ENCODE measurements at regions not wholly inside any gene's neighbourhood (a gene's known extent, or its start where the extent isn't known, plus 50 kb on each side); places are given as distances from the start of the nearest gene placed in this dataset.

- 0 out of 2 replicates have a peak, but pooled peaks cover 4% of the 10 kb centered on the region for H3K9me3 Mint-ChIP-seq
- no peak for TF ChIP-seq E2F4 (CRISPR knock-in tag; IDR thresholded peaks at IDR 0.05; ENCODE audit: borderline replicate concordance, low read depth)
- TF ChIP-seq, protein P1, sequence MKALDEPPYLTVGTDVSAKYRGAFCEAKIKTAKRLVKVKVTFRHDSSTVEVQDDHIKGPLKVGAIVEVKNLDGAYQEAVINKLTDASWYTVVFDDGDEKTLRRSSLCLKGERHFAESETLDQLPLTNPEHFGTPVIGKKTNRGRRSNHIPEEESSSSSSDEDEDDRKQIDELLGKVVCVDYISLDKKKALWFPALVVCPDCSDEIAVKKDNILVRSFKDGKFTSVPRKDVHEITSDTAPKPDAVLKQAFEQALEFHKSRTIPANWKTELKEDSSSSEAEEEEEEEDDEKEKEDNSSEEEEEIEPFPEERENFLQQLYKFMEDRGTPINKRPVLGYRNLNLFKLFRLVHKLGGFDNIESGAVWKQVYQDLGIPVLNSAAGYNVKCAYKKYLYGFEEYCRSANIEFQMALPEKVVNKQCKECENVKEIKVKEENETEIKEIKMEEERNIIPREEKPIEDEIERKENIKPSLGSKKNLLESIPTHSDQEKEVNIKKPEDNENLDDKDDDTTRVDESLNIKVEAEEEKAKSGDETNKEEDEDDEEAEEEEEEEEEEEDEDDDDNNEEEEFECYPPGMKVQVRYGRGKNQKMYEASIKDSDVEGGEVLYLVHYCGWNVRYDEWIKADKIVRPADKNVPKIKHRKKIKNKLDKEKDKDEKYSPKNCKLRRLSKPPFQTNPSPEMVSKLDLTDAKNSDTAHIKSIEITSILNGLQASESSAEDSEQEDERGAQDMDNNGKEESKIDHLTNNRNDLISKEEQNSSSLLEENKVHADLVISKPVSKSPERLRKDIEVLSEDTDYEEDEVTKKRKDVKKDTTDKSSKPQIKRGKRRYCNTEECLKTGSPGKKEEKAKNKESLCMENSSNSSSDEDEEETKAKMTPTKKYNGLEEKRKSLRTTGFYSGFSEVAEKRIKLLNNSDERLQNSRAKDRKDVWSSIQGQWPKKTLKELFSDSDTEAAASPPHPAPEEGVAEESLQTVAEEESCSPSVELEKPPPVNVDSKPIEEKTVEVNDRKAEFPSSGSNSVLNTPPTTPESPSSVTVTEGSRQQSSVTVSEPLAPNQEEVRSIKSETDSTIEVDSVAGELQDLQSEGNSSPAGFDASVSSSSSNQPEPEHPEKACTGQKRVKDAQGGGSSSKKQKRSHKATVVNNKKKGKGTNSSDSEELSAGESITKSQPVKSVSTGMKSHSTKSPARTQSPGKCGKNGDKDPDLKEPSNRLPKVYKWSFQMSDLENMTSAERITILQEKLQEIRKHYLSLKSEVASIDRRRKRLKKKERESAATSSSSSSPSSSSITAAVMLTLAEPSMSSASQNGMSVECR (CRISPR knock-in tag; IDR thresholded peaks at IDR 0.05; ENCODE audit: borderline replicate concordance): no peak
- TF ChIP-seq ATF1 (CRISPR knock-in tag; IDR thresholded peaks at IDR 0.05): no peak
- TF ChIP-seq MAX (CRISPR knock-in tag; IDR thresholded peaks at IDR 0.05): no peak
- TF ChIP-seq ZSCAN18 (CRISPR knock-in tag; IDR thresholded peaks at IDR 0.05): no peak
- TF ChIP-seq MXD4 (CRISPR knock-in tag; IDR thresholded peaks at IDR 0.05; ENCODE audit: borderline replicate concordance): no peak
- TF ChIP-seq, protein P2, sequence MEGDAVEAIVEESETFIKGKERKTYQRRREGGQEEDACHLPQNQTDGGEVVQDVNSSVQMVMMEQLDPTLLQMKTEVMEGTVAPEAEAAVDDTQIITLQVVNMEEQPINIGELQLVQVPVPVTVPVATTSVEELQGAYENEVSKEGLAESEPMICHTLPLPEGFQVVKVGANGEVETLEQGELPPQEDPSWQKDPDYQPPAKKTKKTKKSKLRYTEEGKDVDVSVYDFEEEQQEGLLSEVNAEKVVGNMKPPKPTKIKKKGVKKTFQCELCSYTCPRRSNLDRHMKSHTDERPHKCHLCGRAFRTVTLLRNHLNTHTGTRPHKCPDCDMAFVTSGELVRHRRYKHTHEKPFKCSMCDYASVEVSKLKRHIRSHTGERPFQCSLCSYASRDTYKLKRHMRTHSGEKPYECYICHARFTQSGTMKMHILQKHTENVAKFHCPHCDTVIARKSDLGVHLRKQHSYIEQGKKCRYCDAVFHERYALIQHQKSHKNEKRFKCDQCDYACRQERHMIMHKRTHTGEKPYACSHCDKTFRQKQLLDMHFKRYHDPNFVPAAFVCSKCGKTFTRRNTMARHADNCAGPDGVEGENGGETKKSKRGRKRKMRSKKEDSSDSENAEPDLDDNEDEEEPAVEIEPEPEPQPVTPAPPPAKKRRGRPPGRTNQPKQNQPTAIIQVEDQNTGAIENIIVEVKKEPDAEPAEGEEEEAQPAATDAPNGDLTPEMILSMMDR (IDR thresholded peaks at IDR 0.05): no peak
- no peak for TF ChIP-seq SOX15 (CRISPR knock-in tag; IDR thresholded peaks at IDR 0.05)
- TF ChIP-seq CREM (CRISPR knock-in tag; IDR thresholded peaks at IDR 0.05): no peak
- TF ChIP-seq ATF3 (CRISPR knock-in tag; conservative IDR thresholded peaks at IDR 0.05): no peak
- no peaks in the 10 kb centered on the region for H3K36me3 Mint-ChIP-seq
- ChIA-PET CTCF (interaction anchor here (0.5 kb wide), 1 partner anchor 1505 kb away, joined by 3 read pairs; no protein-coding TSS in a partner anchor), POLR2A (no interaction called here)
- H3K4me1 Mint-ChIP-seq: peaks cover 6% of the 10 kb centered on the region
- no peak overlapping the region for H3K27ac Mint-ChIP-seq
- H3K4me3 Mint-ChIP-seq: no peak overlapping the region
- ATAC-seq: no peak
- H3K27me3 Mint-ChIP-seq (ENCODE audit: low read depth): no peaks in the 10 kb centered on the region
- no peak for DNase-seq (ENCODE audit: low spot score)
Observed at GRCh38 chr3:168427156-168427555, 331.4 kb upstream of the GOLIM4 start.

DNA sequence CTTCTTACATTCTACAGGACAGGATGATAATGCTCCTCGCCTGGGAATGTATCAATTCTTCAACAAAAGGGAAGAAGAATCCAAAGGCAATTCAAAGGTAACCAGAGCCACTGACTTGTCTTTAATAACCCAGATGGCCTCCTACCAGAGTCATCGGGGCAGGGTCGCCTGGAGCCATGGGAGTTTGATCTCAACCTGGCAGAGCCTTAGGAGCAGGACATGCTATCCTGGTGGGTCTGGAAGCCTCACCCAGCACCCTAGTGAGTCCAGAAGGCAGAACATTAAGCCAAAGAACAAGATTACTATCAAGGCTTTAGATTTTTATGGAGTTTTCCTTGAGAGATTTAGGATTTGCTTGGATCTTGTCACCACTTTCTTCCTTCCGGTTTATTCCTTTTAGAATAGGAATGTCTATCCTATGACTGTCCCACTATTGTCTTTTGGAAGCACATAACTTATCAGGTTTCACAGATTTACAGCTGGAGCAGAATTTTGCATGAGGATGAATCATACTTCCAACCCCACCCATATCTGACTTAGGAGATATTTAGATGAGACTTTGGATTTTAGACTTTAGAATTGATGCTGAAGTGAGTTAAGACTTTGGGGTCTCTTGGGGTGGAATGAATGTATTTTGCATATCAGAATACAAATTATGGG, 330.3 kb upstream of the GOLIM4 start:
- CTCF ChIA-PET: no interaction called here
- no peak overlapping the region for H3K4me3 Mint-ChIP-seq
- H3K27ac Mint-ChIP-seq: no peak overlapping the region
- DNase-seq (ENCODE audit: low spot score): no peak
- H3K4me1 Mint-ChIP-seq: peaks cover 9% of the 10 kb centered on the region
- H3K27me3 Mint-ChIP-seq (ENCODE audit: low read depth): no peaks in the 10 kb centered on the region
- 0 out of 2 replicates have a peak, but pooled peaks cover 4% of the 10 kb centered on the region for H3K9me3 Mint-ChIP-seq
- no peaks in the 10 kb centered on the region for H3K36me3 Mint-ChIP-seq
- ATAC-seq: no peak
- POLR2A ChIA-PET: no interaction called here
- TF ChIP-seq ZNF396 (CRISPR knock-in tag; IDR thresholded peaks at IDR 0.05; ENCODE audit: borderline replicate concordance): no peak
- TF ChIP-seq ZNF219 (CRISPR knock-in tag; IDR thresholded peaks at IDR 0.05; ENCODE audit: borderline replicate concordance): no peak
- TF ChIP-seq, protein P3, sequence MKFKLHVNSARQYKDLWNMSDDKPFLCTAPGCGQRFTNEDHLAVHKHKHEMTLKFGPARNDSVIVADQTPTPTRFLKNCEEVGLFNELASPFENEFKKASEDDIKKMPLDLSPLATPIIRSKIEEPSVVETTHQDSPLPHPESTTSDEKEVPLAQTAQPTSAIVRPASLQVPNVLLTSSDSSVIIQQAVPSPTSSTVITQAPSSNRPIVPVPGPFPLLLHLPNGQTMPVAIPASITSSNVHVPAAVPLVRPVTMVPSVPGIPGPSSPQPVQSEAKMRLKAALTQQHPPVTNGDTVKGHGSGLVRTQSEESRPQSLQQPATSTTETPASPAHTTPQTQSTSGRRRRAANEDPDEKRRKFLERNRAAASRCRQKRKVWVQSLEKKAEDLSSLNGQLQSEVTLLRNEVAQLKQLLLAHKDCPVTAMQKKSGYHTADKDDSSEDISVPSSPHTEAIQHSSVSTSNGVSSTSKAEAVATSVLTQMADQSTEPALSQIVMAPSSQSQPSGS (CRISPR knock-in tag; IDR thresholded peaks at IDR 0.05; ENCODE audit: borderline replicate concordance, low read depth): no peak
- TF ChIP-seq, protein P4, sequence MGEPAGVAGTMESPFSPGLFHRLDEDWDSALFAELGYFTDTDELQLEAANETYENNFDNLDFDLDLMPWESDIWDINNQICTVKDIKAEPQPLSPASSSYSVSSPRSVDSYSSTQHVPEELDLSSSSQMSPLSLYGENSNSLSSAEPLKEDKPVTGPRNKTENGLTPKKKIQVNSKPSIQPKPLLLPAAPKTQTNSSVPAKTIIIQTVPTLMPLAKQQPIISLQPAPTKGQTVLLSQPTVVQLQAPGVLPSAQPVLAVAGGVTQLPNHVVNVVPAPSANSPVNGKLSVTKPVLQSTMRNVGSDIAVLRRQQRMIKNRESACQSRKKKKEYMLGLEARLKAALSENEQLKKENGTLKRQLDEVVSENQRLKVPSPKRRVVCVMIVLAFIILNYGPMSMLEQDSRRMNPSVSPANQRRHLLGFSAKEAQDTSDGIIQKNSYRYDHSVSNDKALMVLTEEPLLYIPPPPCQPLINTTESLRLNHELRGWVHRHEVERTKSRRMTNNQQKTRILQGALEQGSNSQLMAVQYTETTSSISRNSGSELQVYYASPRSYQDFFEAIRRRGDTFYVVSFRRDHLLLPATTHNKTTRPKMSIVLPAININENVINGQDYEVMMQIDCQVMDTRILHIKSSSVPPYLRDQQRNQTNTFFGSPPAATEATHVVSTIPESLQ (CRISPR knock-in tag; IDR thresholded peaks at IDR 0.05): no peak
- no peak for TF ChIP-seq SOX15 (CRISPR knock-in tag; IDR thresholded peaks at IDR 0.05)
- TF ChIP-seq SP1 (CRISPR knock-in tag; conservative IDR thresholded peaks at IDR 0.05): no peak
- no peak for TF ChIP-seq GABPB1 (CRISPR knock-in tag; IDR thresholded peaks at IDR 0.05)
- no peak for TF ChIP-seq IRF2 (CRISPR knock-in tag; IDR thresholded peaks at IDR 0.05; ENCODE audit: borderline replicate concordance, low read depth)
- TF ChIP-seq NFE2L1 (CRISPR knock-in tag; IDR thresholded peaks at IDR 0.05): no peak
- no peak for TF ChIP-seq USF2 (CRISPR knock-in tag; IDR thresholded peaks at IDR 0.05)
